HG02610 (cell line): ENCODE measurements at regions not wholly inside any gene's neighbourhood (a gene's known extent, or its start where the extent isn't known, plus 50 kb on each side); places are given as distances from the start of the nearest gene placed in this dataset.

Experiments
- ATAC-seq: cut with Tn5 transposase; IDR thresholded peaks from one replicate; pipeline ENCODE4 v1.9.1; 2021; ENCODE audit warnings: mild to moderate bottlenecking, moderate library complexity; ENCODE audit not compliant: unreplicated experiment

DNA sequence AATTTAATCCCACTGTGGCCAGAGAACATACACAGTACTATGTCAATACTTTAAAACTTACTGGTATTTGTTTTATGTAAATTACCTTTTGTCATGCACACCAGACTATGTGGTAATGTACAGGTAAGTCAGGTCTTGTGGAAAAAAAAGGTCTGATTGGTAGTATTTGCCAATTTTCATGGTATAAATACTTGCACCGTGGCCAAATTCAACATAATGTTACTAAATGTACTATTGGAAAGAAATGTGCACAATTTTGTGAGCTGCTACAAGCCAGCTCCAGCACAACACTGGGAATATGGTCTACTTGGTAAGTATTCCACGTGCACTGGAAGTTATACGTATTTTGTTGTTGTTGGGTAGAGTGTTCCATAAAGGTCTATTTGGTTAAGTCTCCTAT lies 392.5 kb downstream of the RPS24 start:
- ATAC-seq, result no peak

DNA sequence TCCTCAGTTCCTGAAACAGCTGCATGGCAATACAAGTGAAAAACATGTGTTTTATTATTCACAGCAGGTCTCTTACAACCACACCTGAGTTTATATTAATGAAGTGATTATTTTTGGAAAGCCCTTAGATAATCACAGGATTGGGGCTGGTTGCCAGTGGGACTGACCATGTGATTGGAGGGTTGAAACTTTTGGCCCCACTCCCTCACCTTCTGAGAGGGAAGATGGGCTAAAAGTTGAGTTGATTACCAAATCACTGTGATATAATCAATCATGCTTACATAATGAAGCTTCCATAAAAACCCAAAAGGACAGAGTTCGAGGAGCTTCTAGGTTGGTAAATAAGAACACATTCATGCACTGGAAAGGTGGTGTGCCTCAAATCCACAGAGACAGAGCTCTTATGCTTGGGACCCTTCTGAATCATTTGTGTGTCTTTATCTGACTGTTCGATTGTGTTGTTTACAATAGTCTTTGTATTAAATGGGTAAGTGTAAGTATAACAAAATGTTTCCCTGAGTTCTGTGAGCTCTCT lies 393.9 kb downstream of the RPS24 start:
- ATAC-seq, result no peak

DNA sequence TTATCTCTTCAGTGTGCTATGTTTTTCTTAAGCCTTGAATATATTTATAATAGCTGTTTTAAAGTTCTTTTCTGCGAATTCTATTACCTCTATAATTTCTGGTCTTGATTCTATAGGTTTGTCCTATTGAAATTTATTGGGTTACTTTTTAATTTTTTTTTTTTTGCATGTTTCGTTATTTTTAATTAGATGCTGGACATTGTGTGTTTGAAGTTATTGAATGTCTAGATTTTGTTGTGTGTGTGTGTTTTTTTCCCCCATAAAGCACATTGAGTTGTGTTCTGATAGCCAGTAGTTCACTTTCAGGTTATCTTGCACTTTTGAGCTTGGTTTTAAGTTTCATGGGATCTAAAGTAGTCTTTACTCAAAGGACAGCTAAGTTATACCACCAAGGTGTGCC lies 394.9 kb downstream of the RPS24 start:
- ATAC-seq, result no peak

DNA sequence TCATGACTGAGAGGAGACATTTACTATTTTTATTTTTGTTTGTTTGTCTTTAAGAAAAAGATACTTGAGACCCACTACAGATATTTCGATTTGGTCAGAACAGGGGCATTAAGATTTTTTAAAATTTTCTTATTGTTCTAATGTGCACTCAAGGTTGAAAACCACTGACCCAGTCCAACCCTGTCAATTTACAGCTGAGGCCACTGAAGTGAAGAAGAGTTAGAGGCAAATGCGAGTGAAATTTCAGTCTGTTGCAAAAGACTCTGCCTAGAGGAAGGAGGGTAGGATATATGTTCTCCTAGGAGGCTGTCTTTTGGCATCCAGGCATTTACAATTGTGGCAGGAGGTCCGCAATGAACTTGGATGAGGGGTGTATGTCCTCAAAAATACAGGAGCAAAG lies 396.3 kb downstream of the RPS24 start:
- ATAC-seq, result no peak

DNA sequence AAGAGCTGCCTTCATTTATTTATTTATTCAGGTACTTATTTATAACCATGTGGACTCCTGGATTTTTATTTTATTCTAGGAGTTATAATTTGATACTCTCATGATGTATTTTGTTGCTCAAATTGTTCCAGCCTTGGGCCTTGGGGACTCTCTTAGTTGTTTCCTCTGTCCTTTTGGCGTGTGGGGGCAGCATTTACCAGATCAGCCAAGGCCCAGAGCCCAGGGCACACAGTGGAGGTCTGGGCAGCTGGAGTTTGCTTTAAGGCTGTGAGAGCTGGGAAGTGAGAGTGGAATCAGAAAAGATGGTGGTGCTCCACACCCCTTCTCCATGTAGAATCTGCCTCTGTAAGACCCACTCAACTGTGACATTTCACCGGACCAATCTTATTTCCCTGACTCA lies 398.9 kb downstream of the RPS24 start:
- ATAC-seq, result no peak

DNA sequence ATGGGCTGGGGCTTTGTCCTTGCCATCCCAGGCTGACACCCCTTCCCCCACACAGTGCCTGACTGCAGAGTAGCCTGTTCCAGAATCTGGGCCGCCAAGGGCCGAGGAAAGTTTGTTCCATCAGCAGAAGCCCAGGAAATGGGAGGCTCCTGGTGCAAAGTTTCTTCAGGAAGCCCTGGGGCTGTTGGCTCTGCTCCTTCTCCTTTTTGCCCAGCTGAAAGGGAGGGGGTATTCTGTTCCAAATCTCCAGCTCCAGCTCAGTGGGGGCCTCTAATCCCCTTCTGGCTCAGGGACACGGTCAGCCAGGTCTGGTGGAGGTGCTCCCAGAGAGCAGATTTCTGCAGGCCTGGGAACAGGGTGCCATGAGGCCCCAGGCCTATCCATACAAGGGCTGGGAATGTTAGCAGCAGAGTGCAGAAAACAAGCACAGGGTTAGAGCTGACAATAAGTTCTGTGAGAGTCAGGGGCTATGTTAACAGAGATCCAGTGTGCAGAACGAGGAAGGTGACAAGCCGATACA lies 399.5 kb downstream of the RPS24 start:
- no peak for ATAC-seq

DNA sequence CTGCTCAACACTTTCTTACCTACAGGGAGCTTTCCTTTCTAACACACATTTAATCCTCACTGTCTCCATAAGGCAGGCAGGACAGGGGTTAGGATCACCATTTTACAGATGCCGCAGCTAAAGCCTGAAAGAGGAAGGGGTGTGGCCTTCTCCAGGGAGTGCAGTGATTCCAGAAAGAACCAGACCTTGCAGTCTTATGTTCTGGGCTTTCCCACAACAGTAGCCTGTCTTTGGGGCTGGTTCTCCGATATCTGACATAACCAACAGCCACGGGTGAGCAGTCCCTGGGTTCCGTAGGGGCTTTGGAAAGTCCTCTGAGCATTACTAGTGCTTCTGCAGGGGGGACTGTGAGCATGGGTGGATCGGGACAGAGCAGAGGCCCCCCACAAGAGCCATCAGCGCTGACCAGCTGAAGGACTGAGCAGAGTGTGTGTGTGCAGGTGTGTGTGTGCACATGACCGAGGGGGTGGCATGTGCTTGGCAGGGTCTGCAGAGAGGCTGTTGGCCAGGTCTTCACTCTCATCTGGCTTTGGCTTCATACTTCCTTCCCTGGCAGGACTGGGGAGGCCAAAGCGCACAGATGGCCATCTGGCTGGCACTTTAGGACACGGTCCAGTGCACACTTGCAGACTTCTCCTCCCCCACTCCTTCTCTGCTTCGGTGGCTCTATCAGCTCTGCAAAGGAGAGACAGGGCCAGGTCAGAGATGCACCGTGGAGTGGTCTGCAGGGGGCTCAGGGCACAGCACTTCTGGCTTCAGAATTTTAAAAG lies 400.3 kb downstream of the RPS24 start:
- ATAC-seq, result no peak

DNA sequence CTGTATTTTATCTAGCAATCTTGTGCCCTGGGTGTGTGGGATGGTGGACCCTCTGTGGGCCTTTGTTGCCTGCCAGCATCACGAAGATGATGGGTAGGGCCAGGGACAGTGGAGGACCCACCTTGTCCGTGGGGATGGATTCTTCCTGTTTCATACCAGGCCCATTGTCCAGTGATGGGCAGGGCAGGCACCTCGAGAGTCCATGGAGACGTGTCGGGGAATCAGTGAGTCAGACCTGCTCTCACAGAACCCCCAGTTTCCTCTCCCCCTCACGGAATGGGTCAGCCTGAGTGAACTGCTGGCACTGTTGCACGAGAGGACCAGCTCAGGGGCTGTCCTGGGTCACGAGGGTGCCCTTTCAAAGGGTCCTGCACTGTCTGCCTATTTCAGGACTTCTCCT lies 401.2 kb downstream of the RPS24 start:
- no peak for ATAC-seq

DNA sequence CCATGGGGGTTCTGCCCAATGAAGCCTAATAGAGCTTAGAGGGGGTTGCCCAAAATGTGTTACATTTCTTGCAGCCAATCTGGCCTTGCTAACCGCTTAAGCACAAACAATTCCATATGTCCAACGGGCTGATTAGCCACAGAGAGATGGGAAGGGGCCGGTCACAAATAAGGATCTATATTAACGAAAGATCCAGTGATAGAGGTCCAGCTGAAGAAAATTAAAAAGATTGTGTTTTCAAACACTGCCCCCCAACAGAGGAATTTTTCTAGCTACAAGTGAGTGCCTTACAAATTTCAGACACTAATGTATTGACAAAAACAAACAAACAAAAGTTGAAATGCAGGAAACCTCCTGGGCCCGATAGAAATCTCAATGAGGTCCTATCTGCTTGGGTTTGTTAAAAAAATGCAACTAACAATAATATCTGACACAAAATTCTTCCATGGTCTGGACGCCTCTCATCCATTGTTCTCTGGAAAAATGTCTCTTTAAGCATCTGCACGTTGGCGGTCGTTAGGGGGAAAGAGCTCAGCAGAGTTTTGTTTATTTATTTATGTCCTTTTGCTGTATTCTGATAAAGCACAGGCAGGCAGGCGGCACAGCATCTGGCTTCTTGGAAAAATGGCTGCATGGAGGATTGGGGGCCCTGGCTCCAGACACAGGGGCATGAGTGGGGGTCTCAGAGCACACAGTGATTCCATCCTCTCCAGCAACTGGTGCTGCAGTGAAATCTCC lies 402.0 kb downstream of the RPS24 start:
- no peak for ATAC-seq

DNA sequence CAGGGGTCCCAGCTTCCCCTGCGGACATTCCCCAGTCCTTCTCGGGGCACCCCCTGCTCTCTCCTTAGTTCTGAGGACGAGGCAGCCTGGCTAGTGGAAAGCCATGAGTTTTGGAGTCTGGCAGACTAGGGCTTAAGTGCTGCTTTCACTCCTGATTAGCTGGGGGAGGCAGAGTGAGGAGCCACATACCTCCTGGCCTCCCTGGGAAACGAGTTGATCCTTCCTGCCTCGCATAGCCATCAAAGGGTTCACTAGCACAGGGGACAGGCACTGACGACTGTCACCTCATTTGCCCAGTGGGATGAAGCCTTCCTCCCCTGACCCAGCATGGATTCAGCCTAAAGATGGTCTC lies 402.5 kb downstream of the RPS24 start:
- ATAC-seq, result no peak

DNA sequence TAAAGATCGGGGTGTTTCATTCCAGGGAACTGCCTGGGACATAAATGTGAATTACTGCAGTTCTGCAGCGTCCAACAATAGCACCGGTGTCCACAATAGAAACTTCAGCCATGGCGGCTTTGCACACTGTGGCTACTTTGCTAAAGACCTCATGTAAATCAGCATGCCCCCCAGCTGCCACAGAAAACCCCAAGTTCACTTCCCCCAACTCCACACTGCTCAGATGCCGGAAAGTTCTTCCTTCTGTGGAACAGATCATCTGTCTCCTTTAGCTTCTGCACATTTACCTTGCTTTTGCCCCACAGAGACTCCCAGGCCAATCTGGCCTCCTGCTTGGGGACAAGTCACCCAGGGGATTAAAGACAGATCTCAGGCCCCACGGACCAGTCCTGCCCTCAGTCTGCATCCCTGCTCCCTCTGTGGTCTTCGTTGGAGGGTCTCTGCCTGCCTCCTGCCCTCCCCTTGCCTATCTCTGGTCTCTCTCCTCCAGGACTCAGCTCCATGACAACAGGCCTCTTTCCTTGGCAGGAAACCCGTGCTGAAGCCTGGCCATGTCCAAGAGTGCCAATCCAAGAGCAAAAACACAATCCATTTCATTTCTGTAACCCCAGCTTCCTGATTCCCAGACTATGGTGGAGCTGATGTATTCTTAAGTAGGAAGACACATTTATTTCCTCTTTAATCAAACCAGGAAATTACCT lies 403.2 kb downstream of the RPS24 start:
- ATAC-seq, result no peak

DNA sequence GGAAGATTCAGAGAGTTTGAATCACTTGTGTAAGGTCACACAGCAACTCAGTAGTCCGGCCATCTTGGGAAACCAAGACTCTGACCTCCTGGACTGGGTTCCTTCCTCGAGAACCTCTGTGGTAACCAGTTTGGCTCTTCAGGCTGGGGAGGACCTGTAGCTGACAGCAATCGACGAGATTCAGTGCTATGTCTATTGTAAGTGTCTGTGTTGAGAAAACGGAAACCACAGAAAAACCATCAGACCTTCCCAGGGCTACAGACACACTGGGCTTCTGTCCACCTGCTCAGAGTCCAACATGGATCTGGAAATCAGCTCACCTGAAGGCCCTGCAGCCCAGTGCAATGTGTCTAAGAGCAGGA lies 403.7 kb downstream of the RPS24 start:
- ATAC-seq, result no peak

DNA sequence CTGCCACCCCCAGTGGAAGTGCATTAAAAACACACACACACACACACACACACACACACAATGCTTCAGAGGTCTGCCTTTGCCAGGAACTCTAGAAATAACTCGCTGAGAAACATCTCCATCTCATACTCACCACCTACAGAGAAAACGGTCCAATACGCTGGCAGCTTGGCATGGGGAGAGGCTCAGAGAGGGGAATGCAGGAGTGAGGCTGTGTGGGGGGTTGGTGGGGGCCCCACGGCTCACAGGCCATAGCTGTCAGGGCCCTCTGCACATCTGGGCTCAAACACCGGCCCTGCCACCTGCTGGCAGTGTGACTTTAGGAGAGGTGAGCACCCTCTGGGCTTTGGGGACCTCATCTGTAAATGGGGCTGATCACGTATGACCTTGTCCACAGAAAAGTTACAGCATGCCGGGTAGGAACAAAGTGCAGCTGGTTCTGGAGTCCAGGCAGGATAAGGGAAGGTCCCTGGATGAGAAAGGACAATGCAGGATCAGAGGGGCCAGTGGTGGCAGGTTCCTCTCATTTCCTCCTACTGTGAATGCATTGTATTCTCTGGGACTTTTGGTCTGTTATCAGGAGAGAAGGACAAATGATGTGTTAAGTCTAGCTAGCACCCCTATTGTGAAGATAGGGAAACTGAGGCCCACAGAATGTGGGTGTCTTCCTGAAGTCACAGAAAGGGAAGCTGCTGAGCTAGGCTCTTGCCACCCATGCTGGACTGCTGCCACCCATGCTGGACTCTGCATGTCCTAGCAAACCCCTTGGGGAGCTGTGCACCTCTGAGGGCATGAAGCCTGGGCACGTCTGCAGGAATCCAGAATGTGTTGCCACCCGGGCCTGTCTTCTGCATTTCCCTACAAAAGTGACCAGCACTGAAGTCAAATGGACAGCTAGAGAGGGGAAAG lies 404.6 kb downstream of the RPS24 start:
- no peak for ATAC-seq

DNA sequence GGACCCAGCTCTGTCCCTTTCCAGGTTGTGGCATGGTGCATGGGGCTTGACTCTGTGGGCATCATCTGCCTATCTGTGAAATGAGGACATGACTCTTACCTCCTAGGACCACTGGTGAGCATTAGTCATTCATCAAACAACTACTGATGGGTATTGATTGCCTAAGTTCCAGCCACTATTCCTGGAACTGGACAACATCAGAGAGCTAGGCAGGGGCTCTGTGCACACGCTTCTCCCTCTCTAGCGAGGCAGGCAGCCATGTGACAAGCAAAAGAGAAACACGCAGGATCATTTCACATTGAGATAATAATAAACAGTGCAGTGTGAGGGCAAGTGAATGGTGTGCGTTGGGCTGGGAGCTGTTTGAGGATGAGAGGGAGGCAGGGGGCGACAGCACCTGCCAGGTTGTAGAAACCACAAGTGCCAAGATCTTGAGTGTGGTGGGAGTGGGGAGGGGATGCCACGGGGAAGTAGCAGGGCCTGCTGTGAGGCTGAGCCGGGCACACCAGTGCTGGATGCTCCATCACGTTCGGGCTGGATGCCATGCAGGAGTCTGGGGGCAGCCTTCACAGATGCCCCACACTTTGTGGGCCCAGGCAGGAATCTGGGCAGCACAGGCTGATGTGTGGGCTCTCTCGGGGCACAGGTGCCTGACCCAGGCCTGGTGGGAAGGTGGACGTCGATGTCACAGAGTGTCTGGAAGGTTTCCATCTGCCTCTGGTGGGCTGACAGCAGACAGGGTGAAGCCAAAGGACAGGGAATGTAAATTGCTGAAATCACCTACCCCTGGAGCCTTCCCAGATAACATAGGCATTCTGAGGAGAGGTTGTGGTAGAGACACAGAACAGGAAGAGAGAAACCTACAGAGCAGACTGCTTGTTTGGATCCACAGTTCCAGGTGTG lies 405.5 kb downstream of the RPS24 start:
- no peak for ATAC-seq

DNA sequence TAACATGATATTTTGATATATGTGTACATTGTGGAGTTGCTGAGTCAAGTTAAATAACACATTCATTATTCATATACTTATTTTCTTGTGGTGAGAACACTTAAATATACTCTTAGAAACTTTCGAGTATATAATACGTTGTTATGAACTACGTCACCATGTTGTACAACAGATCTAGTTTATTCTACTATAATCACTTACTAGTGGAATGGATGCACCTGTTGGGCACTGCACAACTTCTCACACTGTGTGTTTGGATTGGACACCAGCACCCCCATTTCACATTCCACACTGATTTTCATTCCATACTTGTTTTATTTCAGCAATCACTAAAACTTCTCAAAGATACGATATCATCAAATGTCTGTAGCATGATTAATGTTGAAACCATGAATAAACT lies 407.3 kb downstream of the RPS24 start:
- ATAC-seq, result no peak

DNA sequence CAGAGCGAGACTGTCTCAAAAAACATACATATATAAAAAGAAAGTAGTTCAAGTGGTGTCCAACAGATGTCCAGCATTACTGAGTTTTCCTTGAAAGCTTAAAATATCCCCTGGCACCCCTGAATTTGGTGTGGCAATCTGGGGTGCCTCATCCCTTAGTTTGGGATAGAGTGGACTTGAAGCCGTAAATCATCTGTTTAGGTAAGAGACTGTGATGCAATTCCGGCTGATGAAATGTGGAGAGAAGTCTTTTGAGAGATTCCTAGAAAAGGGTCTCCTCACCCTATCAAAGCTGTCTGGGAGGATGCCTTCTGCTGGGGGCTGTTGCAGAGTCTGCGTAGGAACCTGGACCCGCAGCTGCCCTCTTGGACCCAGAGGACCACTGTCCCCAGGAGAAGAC lies 408.0 kb downstream of the RPS24 start:
- no peak for ATAC-seq

DNA sequence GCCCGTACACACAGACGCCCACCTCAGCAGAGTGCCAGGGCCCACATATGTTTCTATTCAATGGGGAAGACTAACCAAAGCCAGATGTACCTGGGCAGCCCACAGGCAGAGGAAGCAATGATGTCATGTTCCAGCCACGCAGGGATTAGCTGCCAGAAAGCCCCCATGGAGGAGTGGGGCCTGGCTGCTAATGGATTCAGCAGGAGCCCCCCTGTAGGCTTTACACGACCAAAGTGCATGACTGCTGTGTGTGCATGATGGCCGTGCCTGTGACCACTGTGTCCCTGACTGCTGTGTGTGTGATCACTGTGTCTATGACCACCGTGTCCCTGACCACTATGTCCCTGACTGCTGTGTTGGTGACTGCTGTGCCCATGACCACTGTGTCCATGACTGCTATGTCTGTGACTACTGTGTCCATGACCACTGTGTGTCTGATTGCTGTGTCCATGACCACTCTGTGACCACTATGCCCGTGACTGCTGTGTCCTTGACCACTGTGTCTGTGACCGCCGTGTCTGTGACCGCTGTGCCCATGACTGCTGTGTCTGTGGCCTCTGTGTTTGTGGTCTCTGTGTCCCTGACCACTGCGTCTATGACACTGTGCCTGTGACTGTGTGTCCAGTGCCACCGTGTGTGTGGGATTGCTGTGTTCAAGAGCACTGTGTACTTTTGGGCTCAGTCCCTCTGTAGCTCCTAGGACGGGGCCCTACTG lies 409.3 kb downstream of the RPS24 start:
- ATAC-seq, result no peak

DNA sequence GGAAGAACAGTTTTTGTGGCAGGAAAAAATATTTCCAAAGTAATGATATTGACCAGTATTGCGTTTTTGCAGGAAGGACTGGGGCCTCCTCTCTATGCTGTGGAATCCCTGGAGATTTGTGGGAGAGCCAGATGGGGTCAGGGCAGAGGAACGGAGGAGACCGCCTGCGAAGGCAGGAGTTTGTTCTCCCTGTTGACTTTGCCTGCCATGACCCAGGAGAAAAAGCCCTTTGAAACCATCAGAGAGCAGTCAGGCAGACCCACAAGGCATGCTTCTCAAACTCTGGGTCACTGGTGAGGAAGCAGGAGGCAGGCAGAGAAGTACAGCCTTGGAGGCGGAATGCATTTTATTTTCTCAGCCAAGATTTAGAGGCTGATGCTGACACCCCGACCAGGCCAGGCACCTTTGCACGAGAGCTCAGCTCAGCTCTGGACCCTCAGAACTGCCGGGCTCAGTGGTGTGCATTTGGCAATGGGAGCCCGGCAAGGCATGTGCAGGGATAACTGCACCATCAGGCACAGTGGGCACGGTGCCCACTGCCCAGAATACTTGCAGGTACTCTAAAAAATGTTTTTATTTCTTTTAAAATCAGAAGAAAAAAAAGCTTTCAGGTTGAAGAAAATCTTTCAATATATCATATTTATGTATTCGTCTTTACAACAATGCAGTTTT lies 410.4 kb downstream of the RPS24 start:
- no peak for ATAC-seq
